HG02870 (cell line): ENCODE measurements at regions not wholly inside any gene's neighbourhood (a gene's known extent, or its start where the extent isn't known, plus 50 kb on each side); places are given as distances from the start of the nearest gene placed in this dataset.

Experiments
- ATAC-seq: cut with Tn5 transposase; IDR thresholded peaks from one replicate; pipeline ENCODE4 v1.9.1; 2021; ENCODE audit warnings: mild to moderate bottlenecking, moderate library complexity; ENCODE audit not compliant: unreplicated experiment

GRCh38 chr18:10032331-10033015 lies 118.7 kb downstream of the VAPA start:
- ATAC-seq = no peak

GRCh38 chr18:10033016-10033399 lies 119.2 kb downstream of the VAPA start:
- ATAC-seq = no peak

- no peak for ATAC-seq
Measured at GRCh38 chr18:10035281-10035991, 121.6 kb downstream of the VAPA start.

GRCh38 chr18:10036479-10036878 lies 122.7 kb downstream of the VAPA start:
- no peak for ATAC-seq

- ATAC-seq = no peak
Measured at GRCh38 chr18:10037181-10037580, 123.4 kb downstream of the VAPA start.

GRCh38 chr18:10038268-10038667 lies 124.5 kb downstream of the VAPA start:
- ATAC-seq = no peak

- no peak for ATAC-seq
Measured at GRCh38 chr18:10040287-10041011, 126.6 kb downstream of the VAPA start.

- ATAC-seq = no peak
Measured at GRCh38 chr18:10041180-10041579, 127.4 kb downstream of the VAPA start.

GRCh38 chr18:10042492-10042891 lies 128.7 kb downstream of the VAPA start:
- ATAC-seq = no peak

GRCh38 chr18:10044054-10044453 lies 130.2 kb downstream of the VAPA start:
- no peak for ATAC-seq

- no peak for ATAC-seq
Measured at GRCh38 chr18:10045296-10045891, 131.6 kb downstream of the VAPA start.

- ATAC-seq = no peak
Measured at GRCh38 chr18:10046178-10046807, 132.5 kb downstream of the VAPA start.

GRCh38 chr18:10047237-10047636 lies 133.4 kb downstream of the VAPA start:
- no peak for ATAC-seq

- no peak for ATAC-seq
Measured at GRCh38 chr18:10049747-10050146, 135.9 kb downstream of the VAPA start.

- ATAC-seq = no peak
Measured at GRCh38 chr18:10050956-10051355, 137.1 kb downstream of the VAPA start.

- ATAC-seq = no peak
Measured at GRCh38 chr18:10051877-10052631, 138.2 kb downstream of the VAPA start.

GRCh38 chr18:10052871-10053270 lies 139.1 kb downstream of the VAPA start:
- no peak for ATAC-seq

GRCh38 chr18:10053861-10054260 lies 140.0 kb downstream of the VAPA start:
- no peak for ATAC-seq

GRCh38 chr18:10054366-10054765 lies 140.6 kb downstream of the VAPA start:
- ATAC-seq = no peak

GRCh38 chr18:10055125-10055750 lies 141.4 kb downstream of the VAPA start:
- no peak for ATAC-seq
